DND-41 (cell line): ENCODE measurements at regions not wholly inside any gene's neighbourhood (a gene's known extent, or its start where the extent isn't known, plus 50 kb on each side); places are given as distances from the start of the nearest gene placed in this dataset.

ENCODE experiments used
- EZH2 ChIP-seq: IDR thresholded peaks from 3 replicates; pipeline ENCODE4 v1.6.1; 2012; ENCODE audit warnings: borderline replicate concordance, low read depth, mild to moderate bottlenecking, moderate library complexity, low read length, inconsistent platforms; ENCODE audit not compliant: severe bottlenecking
- TF ChIP-seq, protein P1 (sequence below): IDR thresholded peaks from 2 replicates; pipeline ENCODE4 v1.5.1; 2012; ENCODE audit warnings: borderline replicate concordance, low read length, moderate library complexity, mild to moderate bottlenecking; ENCODE audit not compliant: poor library complexity, severe bottlenecking; ENCODE audit errors: extremely low read depth

GRCh38 chr10:25869067-25869591 is 64.9 kb upstream of the MYO3A start:
- TF ChIP-seq EZH2, result no peak
- TF ChIP-seq, protein P1, sequence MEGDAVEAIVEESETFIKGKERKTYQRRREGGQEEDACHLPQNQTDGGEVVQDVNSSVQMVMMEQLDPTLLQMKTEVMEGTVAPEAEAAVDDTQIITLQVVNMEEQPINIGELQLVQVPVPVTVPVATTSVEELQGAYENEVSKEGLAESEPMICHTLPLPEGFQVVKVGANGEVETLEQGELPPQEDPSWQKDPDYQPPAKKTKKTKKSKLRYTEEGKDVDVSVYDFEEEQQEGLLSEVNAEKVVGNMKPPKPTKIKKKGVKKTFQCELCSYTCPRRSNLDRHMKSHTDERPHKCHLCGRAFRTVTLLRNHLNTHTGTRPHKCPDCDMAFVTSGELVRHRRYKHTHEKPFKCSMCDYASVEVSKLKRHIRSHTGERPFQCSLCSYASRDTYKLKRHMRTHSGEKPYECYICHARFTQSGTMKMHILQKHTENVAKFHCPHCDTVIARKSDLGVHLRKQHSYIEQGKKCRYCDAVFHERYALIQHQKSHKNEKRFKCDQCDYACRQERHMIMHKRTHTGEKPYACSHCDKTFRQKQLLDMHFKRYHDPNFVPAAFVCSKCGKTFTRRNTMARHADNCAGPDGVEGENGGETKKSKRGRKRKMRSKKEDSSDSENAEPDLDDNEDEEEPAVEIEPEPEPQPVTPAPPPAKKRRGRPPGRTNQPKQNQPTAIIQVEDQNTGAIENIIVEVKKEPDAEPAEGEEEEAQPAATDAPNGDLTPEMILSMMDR, result no peak
